ENCODE measurements at regions not wholly inside any gene's neighbourhood (a gene's known extent, or its start where the extent isn't known, plus 50 kb on each side); places are given as distances from the start of the nearest gene placed in this dataset.

DNA sequence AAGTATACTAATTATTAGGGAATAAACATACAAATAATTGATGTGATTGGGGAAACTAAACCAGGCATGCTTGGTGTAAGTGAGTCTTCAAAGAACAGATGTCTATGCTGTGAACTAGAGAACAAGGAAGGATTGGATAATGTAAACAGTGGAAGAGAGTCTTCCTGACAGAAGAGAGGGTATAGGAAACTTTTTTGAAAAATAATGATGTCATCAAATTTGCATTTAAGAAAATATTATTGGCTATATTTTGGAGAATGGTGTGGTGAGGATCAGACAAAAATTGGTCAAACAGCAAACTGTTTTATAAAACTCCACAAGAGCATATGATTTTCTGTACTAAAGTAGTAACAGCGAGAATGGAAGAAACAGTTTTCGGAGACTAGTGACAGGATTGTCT, 537.7 kb downstream of the TRAM1L1 start:
- TF ChIP-seq FOXM1 (IDR thresholded peaks at IDR 0.05; ENCODE audit: low read depth), result no peak
- no peak for TF ChIP-seq MEF2A (IDR thresholded peaks at IDR 0.05; ENCODE audit: borderline replicate concordance, low read depth)
- no peak for TF ChIP-seq RCOR1 (IDR thresholded peaks at IDR 0.05; ENCODE audit: low read length)
- TF ChIP-seq, protein P1, sequence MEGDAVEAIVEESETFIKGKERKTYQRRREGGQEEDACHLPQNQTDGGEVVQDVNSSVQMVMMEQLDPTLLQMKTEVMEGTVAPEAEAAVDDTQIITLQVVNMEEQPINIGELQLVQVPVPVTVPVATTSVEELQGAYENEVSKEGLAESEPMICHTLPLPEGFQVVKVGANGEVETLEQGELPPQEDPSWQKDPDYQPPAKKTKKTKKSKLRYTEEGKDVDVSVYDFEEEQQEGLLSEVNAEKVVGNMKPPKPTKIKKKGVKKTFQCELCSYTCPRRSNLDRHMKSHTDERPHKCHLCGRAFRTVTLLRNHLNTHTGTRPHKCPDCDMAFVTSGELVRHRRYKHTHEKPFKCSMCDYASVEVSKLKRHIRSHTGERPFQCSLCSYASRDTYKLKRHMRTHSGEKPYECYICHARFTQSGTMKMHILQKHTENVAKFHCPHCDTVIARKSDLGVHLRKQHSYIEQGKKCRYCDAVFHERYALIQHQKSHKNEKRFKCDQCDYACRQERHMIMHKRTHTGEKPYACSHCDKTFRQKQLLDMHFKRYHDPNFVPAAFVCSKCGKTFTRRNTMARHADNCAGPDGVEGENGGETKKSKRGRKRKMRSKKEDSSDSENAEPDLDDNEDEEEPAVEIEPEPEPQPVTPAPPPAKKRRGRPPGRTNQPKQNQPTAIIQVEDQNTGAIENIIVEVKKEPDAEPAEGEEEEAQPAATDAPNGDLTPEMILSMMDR (IDR thresholded peaks at IDR 0.05), result no peak
- no peak for TF ChIP-seq EZH2phosphoT487 (IDR thresholded peaks at IDR 0.05; ENCODE audit: borderline replicate concordance, low read depth)
